Breast epithelium (tissue), 3 donors: ENCODE measurements at regions not wholly inside any gene's neighbourhood (a gene's known extent, or its start where the extent isn't known, plus 50 kb on each side); places are given as distances from the start of the nearest gene placed in this dataset.

Experiments
- CTCF ChIP-seq, 3 donors: fragments of 450-650 bp; IDR thresholded peaks; one replicate each; pipeline ENCODE4 v1.5.1; 2016 to 2017; ENCODE audit warnings: antibody characterized with exemption in 3 of 3, mild to moderate bottlenecking in 3 of 3, moderate library complexity in 3 of 3
- POLR2A ChIP-seq: fragments of 450-650 bp; IDR thresholded peaks from one replicate; pipeline ENCODE4 v1.6.1; 2016; ENCODE audit warnings: antibody characterized with exemption, mild to moderate bottlenecking, moderate library complexity
- POLR2AphosphoS5 ChIP-seq, 3 donors: sonication (generic); formaldehyde crosslinking; IDR thresholded peaks; one replicate each; pipeline ENCODE4 v1.6.1; 2017; ENCODE audit warnings: antibody characterized with exemption in 3 of 3

- TF ChIP-seq CTCF (IDR thresholded peaks at IDR 0.05) (no peak), POLR2A (no peak), POLR2AphosphoS5 (IDR thresholded peaks at IDR 0.05) (no peak)
Measured at GRCh38 chr5:20522905-20523482, 535.0 kb upstream of the CDH18 start.
